Limb (tissue), 2 donors: ENCODE measurements at regions not wholly inside any gene's neighbourhood (a gene's known extent, or its start where the extent isn't known, plus 50 kb on each side); places are given as distances from the start of the nearest gene placed in this dataset.

Experiments
- DNase-seq, 2 donors: peaks; one replicate each; pipeline ENCODE4 v3.0.0-alpha.2; 2016; ENCODE audit errors: extremely low spot score in 2 of 2

- no peak for DNase-seq
Measured at GRCh38 chr2:21253311-21254027, 129.7 kb downstream of the TDRD15 start.

- no peak for DNase-seq
Measured at GRCh38 chr2:21254170-21254965, 130.6 kb downstream of the TDRD15 start.

GRCh38 chr2:21256006-21256405 is 132.2 kb downstream of the TDRD15 start:
- DNase-seq: peak in 1 of 2 donors; percentile 34

GRCh38 chr2:21257621-21258020 is 133.9 kb downstream of the TDRD15 start:
- no peak for DNase-seq

GRCh38 chr2:21258082-21258481 is 134.3 kb downstream of the TDRD15 start:
- no peak for DNase-seq

GRCh38 chr2:21260311-21260710 is 136.5 kb downstream of the TDRD15 start:
- DNase-seq: no peak

GRCh38 chr2:21261591-21261990 is 137.8 kb downstream of the TDRD15 start:
- no peak for DNase-seq

GRCh38 chr2:21262426-21262940 is 138.7 kb downstream of the TDRD15 start:
- no peak for DNase-seq

GRCh38 chr2:21263622-21264021 is 139.9 kb downstream of the TDRD15 start:
- DNase-seq: no peak

GRCh38 chr2:21265752-21266151 is 142.0 kb downstream of the TDRD15 start:
- no peak for DNase-seq

GRCh38 chr2:21267232-21267835 is 143.6 kb downstream of the TDRD15 start:
- DNase-seq: no peak

GRCh38 chr2:21268197-21268877 is 144.6 kb downstream of the TDRD15 start:
- DNase-seq: no peak

- DNase-seq: no peak
Measured at GRCh38 chr2:21268878-21269224, 145.1 kb downstream of the TDRD15 start.

- no peak for DNase-seq
Measured at GRCh38 chr2:21269382-21269781, 145.6 kb downstream of the TDRD15 start.

GRCh38 chr2:21270083-21270491 is 146.3 kb downstream of the TDRD15 start:
- no peak for DNase-seq

GRCh38 chr2:21270708-21271122 is 146.9 kb downstream of the TDRD15 start:
- no peak for DNase-seq

GRCh38 chr2:21276163-21276562 is 152.4 kb downstream of the TDRD15 start:
- no peak for DNase-seq

GRCh38 chr2:21277068-21278056 is 153.6 kb downstream of the TDRD15 start:
- DNase-seq: no peak

GRCh38 chr2:21279525-21279924 is 155.8 kb downstream of the TDRD15 start:
- no peak for DNase-seq

- no peak for DNase-seq
Measured at GRCh38 chr2:21280793-21281192, 157.0 kb downstream of the TDRD15 start.

GRCh38 chr2:21281384-21281783 is 157.6 kb downstream of the TDRD15 start:
- DNase-seq: no peak
